Cardiac fibroblast (primary cell): ENCODE measurements at regions not wholly inside any gene's neighbourhood (a gene's known extent, or its start where the extent isn't known, plus 50 kb on each side); places are given as distances from the start of the nearest gene placed in this dataset.
"Not testable (repeated sequence)": the region's sequence is repeated elsewhere in the genome, so short reads cannot be mapped to it uniquely, and the experiment has no call there.

Experiments
- DNase-seq, 2 donors: peaks; one replicate each; pipeline versions ENCODE4 v3.0.0 to v3.0.0-alpha.2; 2010; ENCODE audit warnings: low read depth in 2 of 2
- H3K4me3 ChIP-seq, 2 donors: replicated peaks in 1 of 2; 1 replicate in 1 of 2; 2 replicates in 1 of 2; pipeline ENCODE4 v1.5.1; 2011; ENCODE audit warnings: low read depth in 2 of 2, low read length in 2 of 2, mild to moderate bottlenecking in 2 of 2, moderate library complexity in 1 of 2
- CTCF ChIP-seq: IDR thresholded peaks from one replicate; pipeline ENCODE4 v1.5.1; 2011; ENCODE audit warnings: low read depth, mild to moderate bottlenecking, low read length, inconsistent platforms

DNA sequence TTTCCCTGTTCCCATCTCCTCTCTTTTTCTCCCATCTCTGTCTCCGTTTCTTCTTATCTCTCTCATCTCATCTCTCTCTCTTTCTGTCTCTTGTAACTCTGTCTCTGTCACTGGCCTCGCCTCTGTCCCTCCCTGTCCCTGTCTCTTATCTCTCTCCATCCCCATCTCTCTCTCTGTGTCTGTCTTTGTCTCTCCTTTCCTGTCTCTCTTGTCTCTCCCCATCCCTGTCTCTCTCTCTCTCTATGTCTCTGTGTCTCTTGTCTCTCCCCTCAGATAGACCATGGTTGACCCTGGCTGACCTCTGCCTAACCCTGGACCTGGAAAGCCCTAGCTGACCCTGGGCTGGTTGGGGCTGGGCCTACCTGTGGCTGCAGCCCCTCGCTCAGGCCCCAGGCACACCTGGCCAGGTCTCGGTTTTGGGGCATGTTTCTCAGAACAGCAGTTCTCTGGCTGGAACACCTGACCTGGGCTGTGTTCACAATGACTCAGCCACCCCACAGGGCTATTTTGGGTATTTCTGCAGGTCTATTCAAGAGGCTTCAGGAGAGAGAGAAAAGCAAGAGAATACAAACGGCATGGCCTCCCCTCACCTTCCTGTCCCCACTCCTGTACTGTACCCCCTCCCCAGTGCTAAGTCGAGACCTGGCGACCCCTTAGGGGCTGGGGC, 174.4 kb downstream of the TMEM121 start:
- DNase-seq, result no peak
- H3K4me3 ChIP-seq, result no peak overlapping the region

GRCh38 chr14:105701456-105702274, 175.3 kb downstream of the TMEM121 start:
- no peak for DNase-seq
- H3K4me3 ChIP-seq, result no peak overlapping the region

More for the DNA sequence above, 174.4 kb downstream of the TMEM121 start:
- no peak for TF ChIP-seq CTCF

GRCh38 chr14:105702275-105702817, 176.0 kb downstream of the TMEM121 start:
- no peak for TF ChIP-seq CTCF
- no peak overlapping the region for H3K4me3 ChIP-seq
- no peak for DNase-seq

More at GRCh38 chr14:105701456-105702274, 175.3 kb downstream of the TMEM121 start:
- no peak for TF ChIP-seq CTCF

DNA sequence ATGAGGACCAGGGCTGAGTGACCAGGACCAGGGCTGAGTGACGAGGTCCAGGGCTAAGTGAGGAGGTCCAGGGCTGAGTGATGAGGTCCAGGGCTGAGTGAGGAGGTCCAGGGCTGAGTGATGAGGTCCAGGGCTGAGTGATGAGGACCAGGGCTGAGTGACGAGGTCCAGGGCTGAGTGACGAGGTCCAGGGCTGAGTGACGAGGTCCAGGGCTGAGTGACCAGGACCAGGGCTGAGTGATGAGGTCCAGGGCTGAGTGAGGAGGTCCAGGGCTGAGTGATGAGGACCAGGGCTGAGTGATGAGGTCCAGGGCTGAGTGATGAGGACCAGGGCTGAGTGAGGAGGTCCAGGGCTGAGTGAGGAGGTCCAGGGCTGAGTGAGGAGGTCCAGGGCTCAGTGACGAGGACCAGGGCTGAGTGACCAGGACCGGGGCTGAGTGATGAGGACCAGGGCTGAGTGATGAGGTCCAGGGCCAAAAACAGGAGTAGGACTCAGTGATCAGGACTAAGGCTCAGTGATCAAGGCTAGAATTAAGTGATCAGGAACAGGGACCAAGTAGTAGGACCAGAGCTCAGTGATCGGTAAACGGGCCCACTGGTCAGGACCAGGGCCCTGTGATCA, 176.8 kb downstream of the TMEM121 start:
- not testable (repeated sequence) for DNase-seq, H3K4me3 ChIP-seq

DNA sequence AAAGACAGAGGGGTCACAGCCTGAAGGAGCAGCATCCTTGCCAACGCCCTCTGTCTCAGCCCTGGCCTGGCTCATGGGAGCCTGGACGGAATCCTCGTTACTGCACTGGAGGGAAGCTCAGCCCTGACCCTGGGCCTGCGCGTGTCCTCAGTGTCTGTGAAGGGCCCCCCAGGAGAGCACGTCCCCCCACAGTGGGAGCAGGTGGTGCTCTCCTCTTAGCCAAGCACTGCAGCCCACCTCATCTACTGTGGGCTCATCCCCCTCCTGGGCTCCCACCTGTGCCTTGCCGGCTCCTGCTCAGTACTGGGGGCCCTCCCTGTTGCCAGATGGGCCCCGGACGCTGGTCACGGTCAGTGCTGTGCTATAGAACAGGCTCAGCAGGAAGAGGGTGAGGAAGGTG, 177.7 kb downstream of the TMEM121 start:
- not testable (repeated sequence) for H3K4me3 ChIP-seq, DNase-seq

DNA sequence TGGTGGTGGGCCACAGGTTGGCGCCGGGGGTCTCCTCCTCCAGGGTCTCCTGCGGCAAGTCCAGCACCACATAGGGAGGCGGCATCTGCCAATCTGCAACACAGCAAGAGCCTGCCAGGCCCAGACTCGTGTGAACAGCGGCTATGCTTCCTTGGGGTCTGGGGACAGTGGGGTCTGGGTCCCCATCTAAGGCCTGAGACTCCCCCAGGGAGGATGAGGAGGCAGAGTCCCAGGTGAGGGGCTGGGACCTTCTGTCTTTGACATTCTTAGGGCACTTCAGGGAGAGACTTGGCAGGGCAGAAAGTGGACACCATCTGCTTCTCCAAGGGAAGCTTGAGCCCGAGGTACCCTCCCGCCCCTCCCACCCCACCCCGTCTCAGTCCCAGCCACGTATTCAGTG, 178.1 kb downstream of the TMEM121 start:
- not testable (repeated sequence) for H3K4me3 ChIP-seq, DNase-seq

GRCh38 chr14:105705512-105705861, 179.1 kb downstream of the TMEM121 start:
- H3K4me3 ChIP-seq, DNase-seq: not testable (repeated sequence)

DNA sequence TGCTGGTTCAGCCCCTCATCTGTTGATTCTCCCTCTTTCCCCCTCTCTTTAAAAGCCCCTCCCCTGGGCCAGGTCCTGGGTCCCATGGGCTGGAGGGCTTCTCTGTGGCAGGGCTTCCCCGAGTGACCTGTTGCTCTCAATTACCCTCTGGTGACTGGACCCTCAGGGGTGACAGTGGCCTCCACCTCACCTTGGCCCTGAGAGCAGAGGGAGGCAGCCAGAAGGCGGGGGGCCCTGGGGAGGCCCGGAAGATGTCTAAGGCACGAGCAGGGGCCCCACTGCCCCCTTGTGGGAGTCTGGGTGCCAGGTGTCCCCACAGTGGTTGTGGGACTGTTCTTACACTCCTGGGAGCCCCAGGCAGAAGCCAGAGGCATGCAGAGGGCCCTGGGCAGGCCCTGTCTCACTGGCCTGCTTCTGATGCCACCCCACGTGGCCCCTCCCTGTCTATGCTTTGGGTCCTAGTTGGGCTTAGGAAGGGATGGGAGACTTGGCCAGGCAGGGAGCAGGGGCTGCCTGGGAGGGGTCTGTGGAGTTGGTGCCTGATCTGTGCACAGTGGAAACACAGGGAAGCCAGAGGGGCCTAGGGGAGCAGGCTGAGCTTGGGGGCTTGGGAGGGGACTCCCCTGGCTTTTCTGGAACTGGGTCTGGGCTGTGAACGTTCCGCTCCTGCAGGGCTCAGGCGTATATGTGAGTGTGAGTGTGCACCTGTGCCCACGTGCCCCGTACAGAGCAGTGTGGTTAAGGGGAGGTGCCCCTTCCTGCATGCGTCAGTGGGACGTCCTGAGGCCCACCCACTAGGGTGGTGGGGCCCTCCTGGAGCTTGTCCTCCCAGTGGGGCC, 179.7 kb downstream of the TMEM121 start:
- DNase-seq, H3K4me3 ChIP-seq: not testable (repeated sequence)

DNA sequence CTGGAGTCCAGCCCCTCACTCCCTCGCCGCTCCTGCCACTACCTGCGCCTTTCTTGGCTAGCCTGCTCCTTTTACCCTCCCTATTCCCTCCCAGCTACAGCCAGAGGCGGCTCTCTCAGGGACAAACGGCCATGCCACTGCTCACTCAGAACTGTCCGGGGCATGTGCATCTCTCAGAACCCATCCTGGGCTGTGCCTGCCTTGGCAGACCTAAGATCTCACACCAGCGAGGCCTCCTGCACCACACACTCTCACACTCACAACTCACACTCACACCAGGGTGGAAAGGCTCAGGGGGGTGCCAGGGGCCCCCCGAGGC, 180.3 kb downstream of the TMEM121 start:
- DNase-seq, H3K4me3 ChIP-seq: not testable (repeated sequence)

DNA sequence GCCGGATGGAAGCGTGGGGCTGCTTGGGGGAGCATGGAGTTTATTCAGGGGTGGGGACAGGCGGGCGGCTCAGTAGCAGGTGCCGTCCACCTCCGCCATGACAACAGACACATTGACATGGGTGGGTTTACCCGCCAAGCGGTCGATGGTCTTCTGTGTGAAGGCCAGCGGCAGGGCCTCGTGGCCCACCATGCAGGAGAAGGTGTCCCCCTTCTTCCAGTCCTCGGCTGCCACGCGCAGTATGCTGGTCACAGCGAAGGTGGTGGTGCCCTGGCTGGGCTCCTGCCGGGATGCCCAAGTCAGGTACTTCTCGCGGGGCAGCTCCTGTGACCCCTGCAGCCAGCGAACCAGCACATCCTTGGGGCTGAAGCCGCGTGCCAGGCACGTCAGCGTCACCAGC, 180.7 kb downstream of the TMEM121 start:
- DNase-seq, H3K4me3 ChIP-seq: not testable (repeated sequence)

- not testable (repeated sequence) for H3K4me3 ChIP-seq, DNase-seq
Observed at GRCh38 chr14:105707723-105708151, 181.4 kb downstream of the TMEM121 start.

GRCh38 chr14:105708251-105709134, 182.1 kb downstream of the TMEM121 start:
- not testable (repeated sequence) for H3K4me3 ChIP-seq, DNase-seq
